ENCODE measurements at regions not wholly inside any gene's neighbourhood (a gene's known extent, or its start where the extent isn't known, plus 50 kb on each side); places are given as distances from the start of the nearest gene placed in this dataset.

GRCh38 chr1:194044892-194045291, 858.5 kb upstream of the B3GALT2 start:
- POLR2A ChIA-PET, result no interaction called here
- CTCF ChIA-PET, result interaction anchor here (1.3 to 1.8 kb wide), 3 partner anchors 11 to 82 kb away, joined by 3 to 4 read pairs (median 4); no protein-coding TSS in a partner anchor
- TF ChIP-seq CTCF (IDR thresholded peaks at IDR 0.05; ENCODE audit: control extremely low read depth, extremely low read depth, low read depth, missing control alignments), result no peak
- no peak for DNase-seq (ENCODE audit: extremely low spot score)

GRCh38 chr1:194043984-194044755, 857.8 kb upstream of the B3GALT2 start:
- POLR2A ChIA-PET, result no interaction called here
- no peak for TF ChIP-seq CTCF (IDR thresholded peaks at IDR 0.05; ENCODE audit: control extremely low read depth, extremely low read depth, low read depth, missing control alignments)
- CTCF ChIA-PET, result interaction anchor here (1.3 to 1.5 kb wide), 2 partner anchors 23 to 81 kb away, joined by 3 to 4 read pairs; no protein-coding TSS in a partner anchor
- no peak for DNase-seq (ENCODE audit: extremely low spot score)

GRCh38 chr1:194042736-194043135, 856.3 kb upstream of the B3GALT2 start:
- ChIA-PET CTCF (no interaction called here), POLR2A (no interaction called here)
- DNase-seq (ENCODE audit: extremely low spot score), result no peak
- TF ChIP-seq CTCF (IDR thresholded peaks at IDR 0.05; ENCODE audit: control extremely low read depth, extremely low read depth, low read depth, missing control alignments), result no peak

GRCh38 chr1:194040496-194040895, 854.1 kb upstream of the B3GALT2 start:
- POLR2A ChIA-PET, result no interaction called here
- TF ChIP-seq CTCF (IDR thresholded peaks at IDR 0.05; ENCODE audit: control extremely low read depth, extremely low read depth, low read depth, missing control alignments), result no peak

GRCh38 chr1:194039578-194039977, 853.2 kb upstream of the B3GALT2 start:
- no peak for TF ChIP-seq CTCF (IDR thresholded peaks at IDR 0.05; ENCODE audit: control extremely low read depth, extremely low read depth, low read depth, missing control alignments)
- ChIA-PET CTCF (no interaction called here), POLR2A (no interaction called here)
- DNase-seq (ENCODE audit: extremely low spot score), result no peak

More at GRCh38 chr1:194040496-194040895, 854.1 kb upstream of the B3GALT2 start:
- no peak for DNase-seq (ENCODE audit: extremely low spot score)
- CTCF ChIA-PET, result interaction anchor here (0.9 to 1.5 kb wide), 2 partner anchors 13 to 26 kb away, joined by 3 to 5 read pairs; no protein-coding TSS in a partner anchor

GRCh38 chr1:194033646-194034045, 847.2 kb upstream of the B3GALT2 start:
- DNase-seq (ENCODE audit: extremely low spot score), result no peak
- ChIA-PET POLR2A (no interaction called here), CTCF (no interaction called here)
- no peak for TF ChIP-seq CTCF (IDR thresholded peaks at IDR 0.05; ENCODE audit: control extremely low read depth, extremely low read depth, low read depth, missing control alignments)

All from GM10248 (cell line).